ENCODE measurements at regions not wholly inside any gene's neighbourhood (a gene's known extent, or its start where the extent isn't known, plus 50 kb on each side); places are given as distances from the start of the nearest gene placed in this dataset.
"Not testable (repeated sequence)": the region's sequence is repeated elsewhere in the genome, so short reads cannot be mapped to it uniquely, and the experiment has no call there.

DNA sequence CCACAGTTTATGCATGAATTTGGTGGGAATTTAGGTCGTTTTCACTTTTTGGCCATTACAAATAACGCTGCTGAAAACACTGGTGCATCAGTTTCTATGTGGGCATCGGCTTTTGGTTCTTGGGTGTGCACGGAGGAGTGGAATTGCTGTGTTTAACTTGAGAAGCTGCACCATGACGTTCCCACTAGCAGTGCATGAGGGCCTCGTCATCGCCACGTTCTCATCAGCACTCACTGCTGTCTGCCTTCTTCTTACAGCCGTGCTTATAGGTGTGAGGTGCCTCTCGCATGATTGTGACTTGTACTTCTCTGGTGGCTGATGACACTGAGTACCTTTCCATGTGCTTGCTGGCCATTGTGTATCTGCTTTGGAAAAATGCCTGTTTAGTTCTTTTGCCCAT is 204.4 kb downstream of the BANP start:
- FAIRE-seq; H3K79me2 ChIP-seq (ENCODE audit: control insufficient read depth, insufficient read depth, low read length); H3K9me1 ChIP-seq (replicated peaks; ENCODE audit: control insufficient read depth, extremely low read depth, insufficient read depth, low read length); H3K4me3 ChIP-seq (replicated peaks in 1 of 3; ENCODE audit: insufficient read depth in 1 of 3, low read depth in 1 of 3, low read length in 3 of 3); POLR2A ChIA-PET; H3K27me3 ChIP-seq (ENCODE audit: control insufficient read depth in 2 of 2, insufficient read depth in 2 of 2, low read length in 2 of 2); H2AFZ ChIP-seq (ENCODE audit: low read depth, low read length); BruUV-seq (replicated peaks); dilution Hi-C loops (cut with MboI; ENCODE audit: extremely low pct_ligation_motif_present, low sequenced_read_pairs); H4K20me1 ChIP-seq (replicated peaks; ENCODE audit: control insufficient read depth, extremely low read depth, insufficient read depth, low read length); H3K27ac ChIP-seq (ENCODE audit: insufficient read depth, low read depth, low read length); H3K9ac ChIP-seq (replicated peaks; ENCODE audit: extremely low read depth, insufficient read depth, low read length); H3K4me1 ChIP-seq (ENCODE audit: control insufficient read depth, extremely low read depth, insufficient read depth, low read length); intact Hi-C loops (cut with micrococcal nuclease); H3K9me3 ChIP-seq (replicated peaks; ENCODE audit: control insufficient read depth, insufficient read depth, low read length); CTCF ChIA-PET; H3K4me2 ChIP-seq (ENCODE audit: insufficient read depth, low read length); H3K36me3 ChIP-seq (ENCODE audit: control insufficient read depth in 2 of 2, extremely low read depth in 1 of 2, insufficient read depth in 2 of 2, low read length in 2 of 2); DNase-seq (ENCODE audit: low read depth, low spot score): not testable (repeated sequence)

DNA sequence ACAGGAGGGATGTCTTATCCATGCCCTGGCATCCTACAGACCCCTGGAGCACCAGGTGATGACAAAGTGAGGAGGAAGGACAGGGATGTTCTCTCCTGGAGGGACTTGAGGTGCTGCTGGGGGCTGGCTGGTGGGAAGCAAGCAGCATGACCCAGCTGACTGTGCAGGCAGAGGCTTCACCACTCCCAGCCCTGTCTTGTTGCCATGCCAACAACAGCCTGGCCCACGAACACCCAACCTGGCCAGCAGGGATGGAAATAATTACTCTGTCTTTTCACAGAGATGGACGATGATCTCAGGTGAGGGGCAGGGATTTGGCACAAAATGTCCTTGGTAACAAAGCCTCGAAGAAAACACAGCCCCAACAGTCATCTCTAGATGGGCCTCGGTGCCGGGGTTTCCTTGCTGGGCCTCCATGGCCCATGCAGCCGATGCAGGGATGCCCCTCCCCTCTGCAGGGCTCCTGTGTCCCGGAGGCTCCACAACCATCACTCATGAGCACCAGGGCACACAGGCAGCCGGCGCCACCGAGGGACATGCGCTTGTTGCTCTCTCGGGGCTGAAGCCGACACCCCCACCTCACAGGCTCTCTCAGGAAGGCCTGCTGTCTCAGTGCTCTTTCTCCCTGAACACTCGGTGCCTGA is 205.5 kb downstream of the BANP start:
- intact Hi-C loops (cut with micrococcal nuclease); H3K27me3 ChIP-seq (ENCODE audit: control insufficient read depth in 2 of 2, insufficient read depth in 2 of 2, low read length in 2 of 2); BruUV-seq (replicated peaks); H3K27ac ChIP-seq (ENCODE audit: insufficient read depth, low read depth, low read length); H3K79me2 ChIP-seq (ENCODE audit: control insufficient read depth, insufficient read depth, low read length); H3K4me1 ChIP-seq (ENCODE audit: control insufficient read depth, extremely low read depth, insufficient read depth, low read length); H3K4me2 ChIP-seq (ENCODE audit: insufficient read depth, low read length); FAIRE-seq; H2AFZ ChIP-seq (ENCODE audit: low read depth, low read length); CTCF ChIA-PET; DNase-seq (ENCODE audit: low read depth, low spot score); dilution Hi-C loops (cut with MboI; ENCODE audit: extremely low pct_ligation_motif_present, low sequenced_read_pairs); H4K20me1 ChIP-seq (replicated peaks; ENCODE audit: control insufficient read depth, extremely low read depth, insufficient read depth, low read length); H3K36me3 ChIP-seq (ENCODE audit: control insufficient read depth in 2 of 2, extremely low read depth in 1 of 2, insufficient read depth in 2 of 2, low read length in 2 of 2); H3K9me3 ChIP-seq (replicated peaks; ENCODE audit: control insufficient read depth, insufficient read depth, low read length); H3K9me1 ChIP-seq (replicated peaks; ENCODE audit: control insufficient read depth, extremely low read depth, insufficient read depth, low read length); H3K9ac ChIP-seq (replicated peaks; ENCODE audit: extremely low read depth, insufficient read depth, low read length); H3K4me3 ChIP-seq (replicated peaks in 1 of 3; ENCODE audit: insufficient read depth in 1 of 3, low read depth in 1 of 3, low read length in 3 of 3); POLR2A ChIA-PET: not testable (repeated sequence)

DNA sequence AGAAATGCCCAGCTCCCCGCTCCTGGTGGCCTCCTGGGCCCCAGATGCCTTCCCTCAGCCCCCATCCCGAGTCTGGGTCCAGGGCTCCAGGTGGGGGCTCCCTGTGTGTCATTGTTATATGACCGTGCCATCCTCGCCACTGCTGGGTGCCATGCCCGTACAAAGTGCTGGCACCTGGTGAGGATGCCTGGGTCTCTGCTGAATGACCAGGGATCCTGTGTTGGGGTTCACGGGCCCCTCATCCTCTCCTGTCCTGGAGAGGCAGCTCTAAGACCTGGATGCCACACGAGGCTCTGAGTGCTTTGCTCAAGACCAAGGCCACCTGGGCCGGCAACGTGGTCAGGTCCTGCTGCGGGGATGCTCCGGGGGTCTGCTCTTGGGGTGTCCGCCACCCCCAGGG is 206.5 kb downstream of the BANP start:
- H3K9me1 ChIP-seq (replicated peaks; ENCODE audit: control insufficient read depth, extremely low read depth, insufficient read depth, low read length); CTCF ChIA-PET; H3K4me1 ChIP-seq (ENCODE audit: control insufficient read depth, extremely low read depth, insufficient read depth, low read length); H4K20me1 ChIP-seq (replicated peaks; ENCODE audit: control insufficient read depth, extremely low read depth, insufficient read depth, low read length); dilution Hi-C loops (cut with MboI; ENCODE audit: extremely low pct_ligation_motif_present, low sequenced_read_pairs); H3K36me3 ChIP-seq (ENCODE audit: control insufficient read depth in 2 of 2, extremely low read depth in 1 of 2, insufficient read depth in 2 of 2, low read length in 2 of 2); H3K4me3 ChIP-seq (replicated peaks in 1 of 3; ENCODE audit: insufficient read depth in 1 of 3, low read depth in 1 of 3, low read length in 3 of 3); POLR2A ChIA-PET; intact Hi-C loops (cut with micrococcal nuclease); H3K27ac ChIP-seq (ENCODE audit: insufficient read depth, low read depth, low read length); H3K79me2 ChIP-seq (ENCODE audit: control insufficient read depth, insufficient read depth, low read length); BruUV-seq (replicated peaks); H3K9me3 ChIP-seq (replicated peaks; ENCODE audit: control insufficient read depth, insufficient read depth, low read length); H3K4me2 ChIP-seq (ENCODE audit: insufficient read depth, low read length); H3K9ac ChIP-seq (replicated peaks; ENCODE audit: extremely low read depth, insufficient read depth, low read length); FAIRE-seq; H3K27me3 ChIP-seq (ENCODE audit: control insufficient read depth in 2 of 2, insufficient read depth in 2 of 2, low read length in 2 of 2); DNase-seq (ENCODE audit: low read depth, low spot score); H2AFZ ChIP-seq (ENCODE audit: low read depth, low read length): not testable (repeated sequence)
